H1 (cell line): ENCODE measurements at regions not wholly inside any gene's neighbourhood (a gene's known extent, or its start where the extent isn't known, plus 50 kb on each side); places are given as distances from the start of the nearest gene placed in this dataset.

Experiments used
- FOSL1 ChIP-seq: IDR thresholded peaks from 2 replicates; pipeline ENCODE4 v1.6.1; 2011; ENCODE audit warnings: mild to moderate bottlenecking, low read depth, low read length, moderate library complexity; ENCODE audit not compliant: insufficient read depth
- POLR2AphosphoS5 ChIP-seq: IDR thresholded peaks from 2 replicates; pipeline ENCODE4 v1.6.1; 2011; ENCODE audit warnings: low read depth, low read length
- TAF1 ChIP-seq: IDR thresholded peaks from 2 replicates; pipeline ENCODE4 v1.6.1; 2011; ENCODE audit warnings: mild to moderate bottlenecking, low read depth, low read length
- TF ChIP-seq, protein P1 (sequence below), 3 experiments: IDR thresholded peaks; 1 replicate in 2 of 3; 2 replicates in 1 of 3; pipeline versions ENCODE4 v1.5.1 to v1.6.1; 2011; ENCODE audit warnings: low read length in 3 of 3, mild to moderate bottlenecking in 3 of 3, inconsistent platforms in 2 of 3, low read depth in 1 of 3, moderate library complexity in 1 of 3; ENCODE audit not compliant: insufficient read depth in 1 of 3; ENCODE audit errors: control extremely low read depth in 1 of 3

DNA sequence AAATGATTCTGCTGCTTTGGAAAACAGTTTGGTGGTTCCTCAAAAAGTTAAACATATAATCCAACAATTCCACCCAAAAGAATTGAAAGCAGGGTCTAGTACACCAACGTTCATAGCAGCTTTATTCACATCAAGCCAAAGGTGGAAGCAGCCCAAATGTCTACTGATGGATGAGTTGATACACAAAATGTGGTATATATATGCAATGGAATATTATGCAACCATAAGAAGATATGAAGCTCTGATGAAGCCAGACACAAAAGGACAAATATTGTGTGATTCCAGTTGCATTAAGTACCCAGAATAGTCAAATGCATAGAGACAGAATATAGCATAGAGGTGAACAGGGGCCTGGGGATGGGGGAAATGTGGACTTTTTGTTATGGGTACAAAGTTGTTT lies 269.3 kb downstream of the METTL4 start:
- TF ChIP-seq FOSL1 (no peak), POLR2AphosphoS5 (no peak), TAF1 (no peak)
- TF ChIP-seq, protein P1, sequence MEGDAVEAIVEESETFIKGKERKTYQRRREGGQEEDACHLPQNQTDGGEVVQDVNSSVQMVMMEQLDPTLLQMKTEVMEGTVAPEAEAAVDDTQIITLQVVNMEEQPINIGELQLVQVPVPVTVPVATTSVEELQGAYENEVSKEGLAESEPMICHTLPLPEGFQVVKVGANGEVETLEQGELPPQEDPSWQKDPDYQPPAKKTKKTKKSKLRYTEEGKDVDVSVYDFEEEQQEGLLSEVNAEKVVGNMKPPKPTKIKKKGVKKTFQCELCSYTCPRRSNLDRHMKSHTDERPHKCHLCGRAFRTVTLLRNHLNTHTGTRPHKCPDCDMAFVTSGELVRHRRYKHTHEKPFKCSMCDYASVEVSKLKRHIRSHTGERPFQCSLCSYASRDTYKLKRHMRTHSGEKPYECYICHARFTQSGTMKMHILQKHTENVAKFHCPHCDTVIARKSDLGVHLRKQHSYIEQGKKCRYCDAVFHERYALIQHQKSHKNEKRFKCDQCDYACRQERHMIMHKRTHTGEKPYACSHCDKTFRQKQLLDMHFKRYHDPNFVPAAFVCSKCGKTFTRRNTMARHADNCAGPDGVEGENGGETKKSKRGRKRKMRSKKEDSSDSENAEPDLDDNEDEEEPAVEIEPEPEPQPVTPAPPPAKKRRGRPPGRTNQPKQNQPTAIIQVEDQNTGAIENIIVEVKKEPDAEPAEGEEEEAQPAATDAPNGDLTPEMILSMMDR (IDR thresholded peaks at IDR 0.05; ENCODE audit: control extremely low read depth in 1 of 3, insufficient read depth in 1 of 3, low read depth in 1 of 3, low read length in 3 of 3), result no peak
